NCI-H460 (cell line): ENCODE measurements at regions not wholly inside any gene's neighbourhood (a gene's known extent, or its start where the extent isn't known, plus 50 kb on each side); places are given as distances from the start of the nearest gene placed in this dataset.
"Not testable (repeated sequence)": the region's sequence is repeated elsewhere in the genome, so short reads cannot be mapped to it uniquely, and the experiment has no call there.

Experiments used
- DNase-seq: peaks from one replicate; pipeline ENCODE4 v3.0.0-alpha.2; 2016; ENCODE audit warnings: low read depth; ENCODE audit errors: extremely low read depth

DNA sequence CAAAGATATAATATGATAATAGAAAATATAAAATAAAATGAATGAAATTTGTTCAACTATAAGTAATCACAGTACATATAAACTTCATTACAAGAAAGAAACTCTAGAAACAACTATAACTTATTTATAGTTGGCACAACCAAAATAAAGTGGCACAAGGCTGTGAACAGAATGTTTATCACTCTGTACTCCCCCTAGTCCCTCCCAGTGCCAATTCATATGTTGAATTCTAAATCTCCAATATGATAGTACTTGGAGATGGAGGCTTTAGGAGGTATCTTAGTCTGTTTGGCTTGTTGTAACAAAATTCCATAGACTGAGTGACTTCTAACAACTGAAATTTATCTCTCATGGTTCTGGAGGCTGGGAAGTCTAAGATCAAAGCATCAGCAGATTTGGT, 145.0 kb upstream of the TMEM229A start:
- DNase-seq: no peak

- DNase-seq: not testable (repeated sequence)
These were observed 138.9 kb upstream of the TMEM229A start for GRCh38 chr7:124171812-124172211.

DNA sequence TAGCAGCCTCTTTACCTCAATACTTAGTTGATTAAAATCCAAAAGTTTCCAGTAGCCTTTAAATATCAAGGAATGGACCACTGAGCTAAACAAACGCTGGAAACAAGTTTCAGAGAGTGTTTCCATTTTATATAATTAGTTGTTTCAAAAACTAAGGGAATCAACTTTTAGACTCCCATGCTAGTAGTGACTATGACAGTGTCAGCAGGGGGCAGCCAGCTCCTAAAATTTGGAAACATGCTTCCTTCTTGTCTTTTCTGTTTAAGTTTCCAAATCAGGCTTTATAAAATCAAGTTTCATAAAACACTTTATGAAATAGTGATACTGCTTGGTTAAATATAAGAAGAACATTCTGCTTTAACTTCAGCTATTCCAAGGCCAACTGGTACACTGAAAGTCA, 138.2 kb upstream of the TMEM229A start:
- peak; percentile 42 for DNase-seq

GRCh38 chr7:124168616-124169015, 135.7 kb upstream of the TMEM229A start:
- no peak for DNase-seq

GRCh38 chr7:124162667-124163066, 129.8 kb upstream of the TMEM229A start:
- DNase-seq: no peak

- peak; percentile 31 for DNase-seq
These were observed 122.7 kb upstream of the TMEM229A start for GRCh38 chr7:124155432-124156022.

DNA sequence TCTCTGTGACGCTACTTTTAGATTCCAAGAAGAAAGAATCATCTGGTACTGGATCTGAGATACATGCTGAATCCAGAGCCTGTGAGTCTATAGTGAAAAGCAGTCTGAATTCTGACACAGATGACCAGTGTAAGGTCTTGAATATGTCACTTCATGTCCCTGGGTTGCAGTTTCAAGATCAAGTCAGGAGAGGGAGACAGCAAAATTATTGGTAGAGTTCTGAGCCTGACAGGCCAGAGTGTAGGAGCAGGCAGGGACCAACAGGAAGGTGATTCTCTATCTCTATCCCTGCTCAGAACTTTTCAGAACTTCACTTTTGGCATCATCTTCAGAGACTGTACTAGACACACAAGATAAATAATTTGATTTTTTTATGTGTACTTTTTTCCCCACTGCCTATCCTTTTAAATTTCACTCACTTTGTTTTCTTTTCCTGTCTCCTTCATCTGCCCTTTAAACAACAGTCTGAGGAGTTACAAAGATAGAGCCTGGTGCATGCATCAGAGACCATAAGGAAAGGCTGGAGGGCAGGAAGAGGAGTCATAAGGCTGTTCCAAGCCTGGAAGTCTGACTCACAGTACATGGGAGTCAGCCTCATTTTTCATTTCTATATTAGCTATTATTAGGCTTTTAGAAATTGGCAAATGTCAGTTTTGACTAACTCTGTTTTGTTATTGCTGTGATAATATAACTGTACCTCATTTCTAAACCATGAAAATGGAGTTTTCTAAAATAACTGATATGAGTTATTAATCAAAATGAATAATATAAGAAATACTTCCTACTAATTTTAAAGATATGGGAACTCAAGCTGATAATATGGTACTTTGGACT, 120.2 kb upstream of the TMEM229A start:
- DNase-seq: peak; percentile 60

DNA sequence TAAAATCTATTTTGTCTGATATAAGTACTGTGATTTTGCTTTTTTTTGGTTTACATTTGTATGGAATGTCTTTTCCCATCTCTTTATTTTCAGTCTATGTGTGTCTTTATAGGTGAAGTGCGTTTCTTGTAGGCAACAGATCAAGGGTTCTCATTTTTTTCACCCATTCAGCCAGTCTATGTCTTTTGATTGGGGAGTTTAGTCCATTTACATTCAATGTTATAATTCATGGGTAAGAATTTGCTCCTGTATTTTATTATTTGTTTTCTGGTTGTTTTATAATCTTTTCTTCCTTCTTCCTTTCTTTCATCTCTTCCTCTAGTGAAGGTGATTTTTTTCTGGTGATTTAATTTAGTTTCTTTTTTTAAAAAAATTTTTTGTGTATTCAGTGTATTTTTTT, 104.8 kb upstream of the TMEM229A start:
- DNase-seq: no peak

GRCh38 chr7:124124201-124124600, 91.3 kb upstream of the TMEM229A start:
- DNase-seq: no peak

- no peak for DNase-seq
These were observed 88.0 kb upstream of the TMEM229A start for GRCh38 chr7:124120911-124121310.

- DNase-seq: no peak
These were observed 80.2 kb upstream of the TMEM229A start for GRCh38 chr7:124113045-124113444.

DNA sequence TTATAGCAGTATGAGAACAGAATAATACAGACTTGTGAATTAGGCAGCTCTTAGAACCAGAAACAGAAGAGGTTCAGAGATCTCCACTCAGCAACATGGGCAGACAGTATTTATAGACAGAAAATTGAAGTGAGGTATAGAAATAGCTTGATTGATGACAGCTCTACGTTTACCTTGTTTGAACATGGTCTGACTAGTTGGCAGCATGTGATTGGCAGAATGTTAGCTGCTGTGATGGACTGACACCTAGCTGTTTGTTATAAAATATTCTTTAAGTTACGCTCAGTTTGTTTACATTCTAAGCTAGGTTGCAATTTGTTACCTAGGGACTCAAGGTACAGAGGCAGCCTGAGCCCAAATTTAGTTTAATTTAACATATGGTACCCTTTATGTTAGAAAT, 73.7 kb upstream of the TMEM229A start:
- DNase-seq: no peak

DNA sequence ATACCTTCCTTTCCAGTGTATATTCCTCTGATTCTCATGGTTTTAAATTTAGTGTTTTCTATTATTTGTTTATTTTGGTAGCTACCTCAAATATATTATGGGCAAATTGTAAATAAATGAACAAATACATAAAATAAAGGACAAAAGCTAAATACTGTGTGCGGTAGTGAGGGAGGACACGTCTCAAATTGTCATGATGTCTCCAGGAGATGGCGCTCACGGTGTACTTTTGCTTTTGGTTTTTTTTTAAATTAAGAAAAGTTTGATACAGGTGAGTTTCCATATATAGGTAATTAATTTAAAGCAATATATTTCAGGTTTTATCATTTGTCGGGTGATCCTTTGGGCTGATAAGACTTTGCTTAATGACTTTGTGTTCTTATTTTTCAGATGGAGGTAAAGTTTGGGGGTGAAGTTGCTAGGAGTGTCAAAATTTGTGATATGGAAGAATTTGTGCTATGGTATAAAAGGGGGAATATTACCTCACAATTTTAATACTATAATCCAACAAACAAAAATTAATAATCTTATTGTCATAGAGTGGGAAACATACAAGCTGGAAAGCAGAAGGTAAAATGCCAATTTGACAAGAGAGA, 68.4 kb upstream of the TMEM229A start:
- DNase-seq: peak; percentile 11

- DNase-seq: no peak
These were observed 67.3 kb upstream of the TMEM229A start for GRCh38 chr7:124100190-124100589.

GRCh38 chr7:124099585-124099984, 66.7 kb upstream of the TMEM229A start:
- DNase-seq: not testable (repeated sequence)

DNA sequence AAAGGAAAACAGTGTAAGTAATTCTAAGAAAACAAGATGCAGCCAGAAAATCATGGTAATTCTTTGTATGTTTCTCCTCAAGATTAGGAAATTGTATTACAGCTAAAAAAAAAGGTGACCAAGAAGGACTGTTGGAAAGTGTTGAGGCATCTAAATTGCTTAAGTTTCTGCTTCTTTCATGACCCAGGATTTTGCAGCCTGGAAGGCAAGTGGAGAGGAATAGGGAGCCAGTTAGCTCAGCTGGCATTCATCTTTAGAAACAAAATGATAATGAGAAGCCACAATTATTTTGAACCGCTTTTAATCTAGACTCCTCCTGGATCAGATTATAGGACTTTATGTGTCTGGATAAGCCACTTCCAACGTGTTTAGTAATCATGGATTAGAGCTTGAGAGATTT, 56.8 kb upstream of the TMEM229A start:
- DNase-seq: no peak

- no peak for DNase-seq
These were observed 55.7 kb upstream of the TMEM229A start for GRCh38 chr7:124088590-124088989.

GRCh38 chr7:124086843-124087242, 54.0 kb upstream of the TMEM229A start:
- DNase-seq: no peak

DNA sequence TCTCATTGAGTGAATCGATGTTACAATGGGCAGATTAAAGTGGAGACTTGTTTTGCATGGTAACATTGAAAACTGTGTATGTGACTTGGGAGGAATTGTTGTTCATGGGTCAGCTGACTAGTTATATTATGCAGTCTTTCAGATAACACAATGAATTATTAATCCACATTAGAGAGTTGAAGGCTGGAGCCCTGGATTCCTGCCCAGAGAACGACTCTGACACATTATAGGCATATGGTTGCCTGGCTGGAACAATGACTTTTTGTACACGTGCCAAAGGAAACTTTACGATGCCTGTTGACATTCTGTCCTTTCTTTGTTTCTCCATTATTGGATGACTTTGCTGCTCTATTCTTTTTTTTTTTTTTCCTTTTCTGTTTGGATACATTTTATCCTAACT, 52.3 kb upstream of the TMEM229A start:
- no peak for DNase-seq

GRCh38 chr7:124084024-124084423, 51.2 kb upstream of the TMEM229A start:
- no peak for DNase-seq
